GM23338 (cell line): ENCODE measurements at regions not wholly inside any gene's neighbourhood (a gene's known extent, or its start where the extent isn't known, plus 50 kb on each side); places are given as distances from the start of the nearest gene placed in this dataset.

Source experiments
- ATAC-seq: fragments of 200-7000 bp; cut with Tn5 transposase; 3 replicates; pipeline ENCODE4 v1.9.1; 2020
- DNase-seq: peaks from one replicate; pipeline ENCODE4 v3.0.0-alpha.2; 2015; ENCODE audit warnings: low spot score
- H2AFZ ChIP-seq: fragments of 200-600 bp; sonication (generic); 2 replicates; pipeline ENCODE4 v1.8.0; 2016; ENCODE audit warnings: antibody characterized with exemption, mild to moderate bottlenecking, moderate library complexity
- H3F3A ChIP-seq: fragments of 200-600 bp; sonication (generic); replicated peaks from 2 replicates; pipeline ENCODE4 v1.8.0; 2017; ENCODE audit warnings: antibody characterized with exemption, mixed run types, low read depth
- H3K27ac ChIP-seq: fragments of 200-600 bp; sonication (generic); 2 replicates; pipeline ENCODE4 v1.6.1; 2016; ENCODE audit warnings: low read depth
- H3K27me3 ChIP-seq: fragments of 200-600 bp; sonication (generic); 2 replicates; pipeline ENCODE4 v1.8.0; 2016; ENCODE audit warnings: mild to moderate bottlenecking, mixed run types, moderate library complexity; ENCODE audit not compliant: insufficient read depth
- H3K36me3 ChIP-seq: fragments of 200-600 bp; sonication (generic); 2 replicates; pipeline ENCODE4 v1.8.0; 2016; ENCODE audit warnings: mild to moderate bottlenecking; ENCODE audit not compliant: insufficient read depth
- H3K4me1 ChIP-seq: fragments of 200-600 bp; sonication (generic); 2 replicates; pipeline ENCODE4 v1.8.0; 2016; ENCODE audit warnings: mild to moderate bottlenecking, moderate library complexity; ENCODE audit not compliant: insufficient read depth
- H3K4me2 ChIP-seq: fragments of 200-600 bp; sonication (generic); 2 replicates; pipeline ENCODE4 v1.7.1; 2017; ENCODE audit warnings: mixed run types
- H3K4me3 ChIP-seq: fragments of 200-600 bp; sonication (generic); 2 replicates; pipeline ENCODE4 v1.6.1; 2016; ENCODE audit warnings: mixed run types
- H3K79me2 ChIP-seq: fragments of 200-600 bp; sonication (generic); replicated peaks from 2 replicates; pipeline ENCODE4 v1.8.0; 2017; ENCODE audit warnings: mild to moderate bottlenecking; ENCODE audit not compliant: insufficient read depth
- H3K9me2 ChIP-seq: fragments of 200-600 bp; sonication (generic); 2 replicates; pipeline ENCODE4 v1.8.0; 2017; ENCODE audit not compliant: insufficient read depth
- H4K20me1 ChIP-seq: fragments of 200-600 bp; sonication (generic); replicated peaks from 2 replicates; pipeline ENCODE4 v1.8.0; 2017; ENCODE audit warnings: mild to moderate bottlenecking; ENCODE audit not compliant: insufficient read depth
- H3K27ac Mint-ChIP-seq: 2 replicates; pipeline ENCODE4 v1.8.0; 2020; ENCODE audit warnings: inconsistent platforms, mild to moderate bottlenecking, moderate library complexity, mixed read lengths
- H3K27me3 Mint-ChIP-seq: 3 replicates; pipeline ENCODE4 v1.8.0; 2022; ENCODE audit warnings: low read depth, mild to moderate bottlenecking, moderate library complexity, mixed read lengths, inconsistent platforms; ENCODE audit not compliant: insufficient read depth, poor library complexity
- H3K36me3 Mint-ChIP-seq: 3 replicates; pipeline ENCODE4 v1.8.0; 2021; ENCODE audit warnings: low read depth, mild to moderate bottlenecking, inconsistent platforms, moderate library complexity, mixed read lengths
- H3K4me1 Mint-ChIP-seq: 3 replicates; pipeline ENCODE4 v1.8.0; 2020; ENCODE audit warnings: mild to moderate bottlenecking, inconsistent platforms, mixed read lengths
- H3K4me3 Mint-ChIP-seq: 3 replicates; pipeline ENCODE4 v1.8.0; 2021; ENCODE audit warnings: moderate library complexity, mild to moderate bottlenecking, inconsistent platforms, mixed read lengths
- H3K9me3 Mint-ChIP-seq: 3 replicates; pipeline ENCODE4 v1.8.0; 2020; ENCODE audit warnings: moderate library complexity, mild to moderate bottlenecking, inconsistent platforms, mixed read lengths
- CREB1 ChIP-seq: fragments of 250-450 bp; sonication (Bioruptor Pico); IDR thresholded peaks from 2 replicates; pipeline ENCODE4 v1.5.0; 2020; ENCODE audit warnings: low read depth, mild to moderate bottlenecking, moderate library complexity
- ETS1 ChIP-seq: IDR thresholded peaks from 2 replicates; pipeline ENCODE4 v1.6.1; 2016; ENCODE audit warnings: antibody characterized with exemption
- EZH2 ChIP-seq: fragments of 200-600 bp; sonication (generic); IDR thresholded peaks from one replicate; pipeline ENCODE4 v1.8.0; 2017; ENCODE audit warnings: antibody characterized with exemption, mild to moderate bottlenecking, low read depth; ENCODE audit not compliant: unreplicated experiment
- EZH2phosphoT487 ChIP-seq: fragments of 200-600 bp; sonication (generic); IDR thresholded peaks from one replicate; pipeline ENCODE4 v1.8.1; 2018; ENCODE audit warnings: antibody characterized with exemption; ENCODE audit not compliant: unreplicated experiment
- JUNB ChIP-seq: IDR thresholded peaks from one replicate; pipeline ENCODE4 v1.6.1; 2016; ENCODE audit warnings: antibody characterized with exemption; ENCODE audit not compliant: unreplicated experiment
- NANOG ChIP-seq: IDR thresholded peaks from 2 replicates; pipeline ENCODE4 v1.6.1; 2016; ENCODE audit warnings: antibody characterized with exemption, borderline replicate concordance
- POLR2AphosphoS5 ChIP-seq: IDR thresholded peaks from 2 replicates; pipeline ENCODE4 v1.6.1; 2016; ENCODE audit warnings: antibody characterized with exemption, low read depth
- STAT1 ChIP-seq: IDR thresholded peaks from one replicate; pipeline ENCODE4 v1.6.1; 2016; ENCODE audit warnings: antibody characterized with exemption; ENCODE audit not compliant: unreplicated experiment
- ZNF114 ChIP-seq: fragments of 250-450 bp; sonication (Bioruptor Pico); IDR thresholded peaks from 2 replicates; pipeline ENCODE4 v1.5.0; 2020; ENCODE audit warnings: mild to moderate bottlenecking, moderate library complexity
- ZNF331 ChIP-seq: fragments of 250-450 bp; sonication (Bioruptor Pico); IDR thresholded peaks from 2 replicates; pipeline ENCODE4 v1.5.0; 2020; ENCODE audit warnings: low read depth, mild to moderate bottlenecking, moderate library complexity
- TF ChIP-seq, protein P1 (sequence below): IDR thresholded peaks from one replicate; pipeline ENCODE4 v1.6.1; 2018; ENCODE audit warnings: antibody characterized with exemption; ENCODE audit not compliant: unreplicated experiment
- TF ChIP-seq, protein P2 (sequence below), 2 experiments: fragments of 200-600 bp in 1 of 2; sonication (generic) in 1 of 2; conservative IDR thresholded peaks; 2 replicates each; pipeline versions ENCODE4 v1.5.1 to v1.6.1; 2016 to 2017; ENCODE audit warnings: antibody characterized with exemption in 2 of 2, low read depth in 2 of 2, mild to moderate bottlenecking in 2 of 2, moderate library complexity in 1 of 2
- TF ChIP-seq, protein P3 (sequence below): fragments of 250-450 bp; sonication (Bioruptor Pico); IDR thresholded peaks from 2 replicates; pipeline ENCODE4 v1.5.0; 2020; ENCODE audit warnings: mild to moderate bottlenecking, moderate library complexity

DNA sequence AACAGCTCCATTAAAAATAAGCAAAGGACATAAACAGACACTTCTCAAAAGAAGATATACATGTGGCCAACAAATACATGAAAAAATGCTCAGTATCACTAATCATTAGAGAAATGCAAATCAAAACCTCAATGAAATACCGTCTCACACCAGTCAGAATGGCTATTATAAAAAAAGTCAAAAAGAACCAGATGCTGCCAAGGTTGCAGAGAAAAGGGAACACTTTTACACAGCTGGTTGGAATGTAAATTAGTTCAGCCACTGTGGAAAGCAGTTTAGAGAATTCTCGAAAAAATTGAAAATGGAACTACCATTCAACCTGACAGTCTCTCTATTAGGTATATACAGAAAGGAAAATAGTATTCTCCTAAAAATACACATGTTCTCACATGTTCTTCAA lies 102.4 kb upstream of the FIBIN start:
- Histone ChIP-seq H3F3A (no peaks in the 10 kb centered on the region), H3K4me2 (no peak overlapping the region), H3K27ac (no peak overlapping the region), H3K79me2 (no peaks in the 10 kb centered on the region), H3K27me3 (no peaks in the 10 kb centered on the region), H3K4me1 (no peaks in the 10 kb centered on the region), H3K9me2 (no peaks in the 10 kb centered on the region), H3K4me3 (no peak overlapping the region), H2AFZ (no peak overlapping the region), H3K36me3 (no peaks in the 10 kb centered on the region), H4K20me1 (no peaks in the 10 kb centered on the region)
- DNase-seq (no peak), ATAC-seq (no peak)
- Mint-ChIP-seq H3K9me3 (peaks cover 12% of the 10 kb centered on the region), H3K36me3 (peaks cover 3% of the 10 kb centered on the region; the same call in 1 of the 3 replicates), H3K4me1 (no peaks in the 10 kb centered on the region), H3K4me3 (no peak overlapping the region), H3K27me3 (peaks cover 5% of the 10 kb centered on the region), H3K27ac (no peak overlapping the region)
- TF ChIP-seq ZNF114 (CRISPR knock-in tag) (no peak), EZH2 (no peak), ZNF331 (CRISPR knock-in tag) (no peak), ETS1 (no peak), EZH2phosphoT487 (no peak), STAT1 (no peak), POLR2AphosphoS5 (no peak), JUNB (no peak), NANOG (no peak), CREB1 (no peak)
- TF ChIP-seq, protein P1, sequence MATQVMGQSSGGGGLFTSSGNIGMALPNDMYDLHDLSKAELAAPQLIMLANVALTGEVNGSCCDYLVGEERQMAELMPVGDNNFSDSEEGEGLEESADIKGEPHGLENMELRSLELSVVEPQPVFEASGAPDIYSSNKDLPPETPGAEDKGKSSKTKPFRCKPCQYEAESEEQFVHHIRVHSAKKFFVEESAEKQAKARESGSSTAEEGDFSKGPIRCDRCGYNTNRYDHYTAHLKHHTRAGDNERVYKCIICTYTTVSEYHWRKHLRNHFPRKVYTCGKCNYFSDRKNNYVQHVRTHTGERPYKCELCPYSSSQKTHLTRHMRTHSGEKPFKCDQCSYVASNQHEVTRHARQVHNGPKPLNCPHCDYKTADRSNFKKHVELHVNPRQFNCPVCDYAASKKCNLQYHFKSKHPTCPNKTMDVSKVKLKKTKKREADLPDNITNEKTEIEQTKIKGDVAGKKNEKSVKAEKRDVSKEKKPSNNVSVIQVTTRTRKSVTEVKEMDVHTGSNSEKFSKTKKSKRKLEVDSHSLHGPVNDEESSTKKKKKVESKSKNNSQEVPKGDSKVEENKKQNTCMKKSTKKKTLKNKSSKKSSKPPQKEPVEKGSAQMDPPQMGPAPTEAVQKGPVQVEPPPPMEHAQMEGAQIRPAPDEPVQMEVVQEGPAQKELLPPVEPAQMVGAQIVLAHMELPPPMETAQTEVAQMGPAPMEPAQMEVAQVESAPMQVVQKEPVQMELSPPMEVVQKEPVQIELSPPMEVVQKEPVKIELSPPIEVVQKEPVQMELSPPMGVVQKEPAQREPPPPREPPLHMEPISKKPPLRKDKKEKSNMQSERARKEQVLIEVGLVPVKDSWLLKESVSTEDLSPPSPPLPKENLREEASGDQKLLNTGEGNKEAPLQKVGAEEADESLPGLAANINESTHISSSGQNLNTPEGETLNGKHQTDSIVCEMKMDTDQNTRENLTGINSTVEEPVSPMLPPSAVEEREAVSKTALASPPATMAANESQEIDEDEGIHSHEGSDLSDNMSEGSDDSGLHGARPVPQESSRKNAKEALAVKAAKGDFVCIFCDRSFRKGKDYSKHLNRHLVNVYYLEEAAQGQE = no peak
- TF ChIP-seq, protein P2, sequence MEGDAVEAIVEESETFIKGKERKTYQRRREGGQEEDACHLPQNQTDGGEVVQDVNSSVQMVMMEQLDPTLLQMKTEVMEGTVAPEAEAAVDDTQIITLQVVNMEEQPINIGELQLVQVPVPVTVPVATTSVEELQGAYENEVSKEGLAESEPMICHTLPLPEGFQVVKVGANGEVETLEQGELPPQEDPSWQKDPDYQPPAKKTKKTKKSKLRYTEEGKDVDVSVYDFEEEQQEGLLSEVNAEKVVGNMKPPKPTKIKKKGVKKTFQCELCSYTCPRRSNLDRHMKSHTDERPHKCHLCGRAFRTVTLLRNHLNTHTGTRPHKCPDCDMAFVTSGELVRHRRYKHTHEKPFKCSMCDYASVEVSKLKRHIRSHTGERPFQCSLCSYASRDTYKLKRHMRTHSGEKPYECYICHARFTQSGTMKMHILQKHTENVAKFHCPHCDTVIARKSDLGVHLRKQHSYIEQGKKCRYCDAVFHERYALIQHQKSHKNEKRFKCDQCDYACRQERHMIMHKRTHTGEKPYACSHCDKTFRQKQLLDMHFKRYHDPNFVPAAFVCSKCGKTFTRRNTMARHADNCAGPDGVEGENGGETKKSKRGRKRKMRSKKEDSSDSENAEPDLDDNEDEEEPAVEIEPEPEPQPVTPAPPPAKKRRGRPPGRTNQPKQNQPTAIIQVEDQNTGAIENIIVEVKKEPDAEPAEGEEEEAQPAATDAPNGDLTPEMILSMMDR (conservative IDR thresholded peaks at IDR 0.05; ENCODE audit: low read depth in 2 of 2) = no peak
- TF ChIP-seq, protein P3, sequence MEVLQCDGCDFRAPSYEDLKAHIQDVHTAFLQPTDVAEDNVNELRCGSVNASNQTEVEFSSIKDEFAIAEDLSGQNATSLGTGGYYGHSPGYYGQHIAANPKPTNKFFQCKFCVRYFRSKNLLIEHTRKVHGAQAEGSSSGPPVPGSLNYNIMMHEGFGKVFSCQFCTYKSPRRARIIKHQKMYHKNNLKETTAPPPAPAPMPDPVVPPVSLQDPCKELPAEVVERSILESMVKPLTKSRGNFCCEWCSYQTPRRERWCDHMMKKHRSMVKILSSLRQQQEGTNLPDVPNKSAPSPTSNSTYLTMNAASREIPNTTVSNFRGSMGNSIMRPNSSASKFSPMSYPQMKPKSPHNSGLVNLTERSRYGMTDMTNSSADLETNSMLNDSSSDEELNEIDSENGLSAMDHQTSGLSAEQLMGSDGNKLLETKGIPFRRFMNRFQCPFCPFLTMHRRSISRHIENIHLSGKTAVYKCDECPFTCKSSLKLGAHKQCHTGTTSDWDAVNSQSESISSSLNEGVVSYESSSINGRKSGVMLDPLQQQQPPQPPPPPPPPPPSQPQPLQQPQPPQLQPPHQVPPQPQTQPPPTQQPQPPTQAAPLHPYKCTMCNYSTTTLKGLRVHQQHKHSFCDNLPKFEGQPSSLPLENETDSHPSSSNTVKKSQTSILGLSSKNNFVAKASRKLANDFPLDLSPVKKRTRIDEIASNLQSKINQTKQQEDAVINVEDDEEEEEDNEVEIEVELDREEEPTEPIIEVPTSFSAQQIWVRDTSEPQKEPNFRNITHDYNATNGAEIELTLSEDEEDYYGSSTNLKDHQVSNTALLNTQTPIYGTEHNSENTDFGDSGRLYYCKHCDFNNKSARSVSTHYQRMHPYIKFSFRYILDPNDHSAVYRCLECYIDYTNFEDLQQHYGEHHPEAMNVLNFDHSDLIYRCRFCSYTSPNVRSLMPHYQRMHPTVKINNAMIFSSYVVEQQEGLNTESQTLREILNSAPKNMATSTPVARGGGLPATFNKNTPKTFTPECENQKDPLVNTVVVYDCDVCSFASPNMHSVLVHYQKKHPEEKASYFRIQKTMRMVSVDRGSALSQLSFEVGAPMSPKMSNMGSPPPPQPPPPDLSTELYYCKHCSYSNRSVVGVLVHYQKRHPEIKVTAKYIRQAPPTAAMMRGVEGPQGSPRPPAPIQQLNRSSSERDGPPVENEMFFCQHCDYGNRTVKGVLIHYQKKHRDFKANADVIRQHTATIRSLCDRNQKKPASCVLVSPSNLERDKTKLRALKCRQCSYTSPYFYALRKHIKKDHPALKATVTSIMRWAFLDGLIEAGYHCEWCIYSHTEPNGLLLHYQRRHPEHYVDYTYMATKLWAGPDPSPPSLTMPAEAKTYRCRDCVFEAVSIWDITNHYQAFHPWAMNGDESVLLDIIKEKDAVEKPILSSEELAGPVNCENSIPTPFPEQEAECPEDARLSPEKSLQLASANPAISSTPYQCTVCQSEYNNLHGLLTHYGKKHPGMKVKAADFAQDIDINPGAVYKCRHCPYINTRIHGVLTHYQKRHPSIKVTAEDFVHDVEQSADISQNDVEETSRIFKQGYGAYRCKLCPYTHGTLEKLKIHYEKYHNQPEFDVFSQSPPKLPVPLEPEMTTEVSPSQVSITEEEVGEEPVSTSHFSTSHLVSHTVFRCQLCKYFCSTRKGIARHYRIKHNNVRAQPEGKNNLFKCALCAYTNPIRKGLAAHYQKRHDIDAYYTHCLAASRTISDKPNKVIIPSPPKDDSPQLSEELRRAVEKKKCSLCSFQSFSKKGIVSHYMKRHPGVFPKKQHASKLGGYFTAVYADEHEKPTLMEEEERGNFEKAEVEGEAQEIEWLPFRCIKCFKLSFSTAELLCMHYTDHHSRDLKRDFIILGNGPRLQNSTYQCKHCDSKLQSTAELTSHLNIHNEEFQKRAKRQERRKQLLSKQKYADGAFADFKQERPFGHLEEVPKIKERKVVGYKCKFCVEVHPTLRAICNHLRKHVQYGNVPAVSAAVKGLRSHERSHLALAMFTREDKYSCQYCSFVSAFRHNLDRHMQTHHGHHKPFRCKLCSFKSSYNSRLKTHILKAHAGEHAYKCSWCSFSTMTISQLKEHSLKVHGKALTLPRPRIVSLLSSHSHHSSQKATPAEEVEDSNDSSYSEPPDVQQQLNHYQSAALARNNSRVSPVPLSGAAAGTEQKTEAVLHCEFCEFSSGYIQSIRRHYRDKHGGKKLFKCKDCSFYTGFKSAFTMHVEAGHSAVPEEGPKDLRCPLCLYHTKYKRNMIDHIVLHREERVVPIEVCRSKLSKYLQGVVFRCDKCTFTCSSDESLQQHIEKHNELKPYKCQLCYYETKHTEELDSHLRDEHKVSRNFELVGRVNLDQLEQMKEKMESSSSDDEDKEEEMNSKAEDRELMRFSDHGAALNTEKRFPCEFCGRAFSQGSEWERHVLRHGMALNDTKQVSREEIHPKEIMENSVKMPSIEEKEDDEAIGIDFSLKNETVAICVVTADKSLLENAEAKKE (CRISPR knock-in tag) = no peak
